T-helper 17 cell (primary cell): ENCODE measurements at regions not wholly inside any gene's neighbourhood (a gene's known extent, or its start where the extent isn't known, plus 50 kb on each side); places are given as distances from the start of the nearest gene placed in this dataset.
"Not testable (repeated sequence)": the region's sequence is repeated elsewhere in the genome, so short reads cannot be mapped to it uniquely, and the experiment has no call there.

Source experiments
- ATAC-seq: fragments of 150-1000 bp; cut with Tn5 transposase; 2 replicates; pipeline ENCODE4 v1.10.0; 2021; ENCODE audit warnings: mild to moderate bottlenecking, moderate library complexity
- DNase-seq, 3 donors: peaks; one replicate each; pipeline versions ENCODE4 v3.0.0 to v3.0.0-alpha.2; 2020 to 2021
- H3K9me3 ChIP-seq: one replicate; pipeline ENCODE4 v1.7.0; 2013; ENCODE audit warnings: low read length, mild to moderate bottlenecking; ENCODE audit not compliant: control insufficient read depth, poor library complexity, severe bottlenecking
- H3K27ac Mint-ChIP-seq: one replicate; pipeline ENCODE4 v1.8.0; 2022; ENCODE audit warnings: mild to moderate bottlenecking, moderate library complexity, mixed read lengths
- H3K27me3 Mint-ChIP-seq: one replicate; pipeline ENCODE4 v1.8.0; 2022; ENCODE audit warnings: mixed read lengths
- H3K36me3 Mint-ChIP-seq: one replicate; pipeline ENCODE4 v1.8.0; 2022; ENCODE audit warnings: low read depth, mixed read lengths
- H3K4me1 Mint-ChIP-seq: one replicate; pipeline ENCODE4 v1.8.0; 2022; ENCODE audit warnings: mild to moderate bottlenecking, mixed read lengths
- H3K4me3 Mint-ChIP-seq: one replicate; pipeline ENCODE4 v1.8.0; 2022; ENCODE audit warnings: mild to moderate bottlenecking, moderate library complexity, mixed read lengths

- H3K4me3 Mint-ChIP-seq, H3K9me3 ChIP-seq: not testable (repeated sequence)
Measured at GRCh38 chr7:142487565-142487964, 229.7 kb upstream of the PRSS58 start.

GRCh38 chr7:142487124-142487523, 229.3 kb upstream of the PRSS58 start:
- H3K9me3 ChIP-seq = no peaks in the 10 kb centered on the region
- no peak overlapping the region for H3K27ac Mint-ChIP-seq
- DNase-seq = no peak
- H3K27me3 Mint-ChIP-seq = no peaks in the 10 kb centered on the region
- H3K4me3 Mint-ChIP-seq = no peak overlapping the region
- peaks cover 4% of the 10 kb centered on the region for H3K36me3 Mint-ChIP-seq
- no peak for ATAC-seq
- H3K4me1 Mint-ChIP-seq = peaks cover 32% of the 10 kb centered on the region

More at GRCh38 chr7:142487565-142487964, 229.7 kb upstream of the PRSS58 start:
- H3K27me3 Mint-ChIP-seq, H3K27ac Mint-ChIP-seq, ATAC-seq, DNase-seq, H3K36me3 Mint-ChIP-seq: not testable (repeated sequence)
- H3K4me1 Mint-ChIP-seq = peaks cover 29% of the 10 kb centered on the region

DNA sequence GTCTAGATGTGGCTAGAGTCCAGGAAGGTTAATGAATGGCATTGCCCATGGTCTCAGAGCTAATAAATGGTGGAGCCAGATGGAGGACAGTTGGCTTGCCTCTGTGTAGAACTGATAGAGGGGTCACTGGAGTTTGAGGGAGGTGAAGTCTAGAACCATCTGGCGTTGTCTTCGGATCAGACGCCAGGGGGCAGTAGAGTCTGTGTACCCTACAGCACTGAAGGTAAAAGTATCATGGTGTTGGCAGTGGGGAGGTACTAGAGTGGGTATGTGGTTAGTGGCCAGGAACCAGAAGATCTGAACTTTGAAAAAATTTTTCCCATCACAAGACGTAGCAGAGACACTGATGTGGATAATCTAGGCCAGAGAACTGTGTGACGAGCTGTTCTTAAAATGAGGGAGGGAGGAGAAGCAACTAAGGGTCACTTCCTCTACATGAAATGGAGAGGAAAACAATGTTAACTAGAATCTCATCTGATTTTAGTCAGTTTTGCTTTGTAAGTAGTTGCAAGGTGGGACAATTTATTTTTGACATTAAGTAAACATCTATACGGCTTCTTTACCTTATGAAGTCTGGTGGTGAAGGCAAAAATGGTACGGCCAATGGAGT, 227.9 kb upstream of the PRSS58 start:
- peak overlapping the region; percentile 46 for H3K4me3 Mint-ChIP-seq
- ATAC-seq = peak; percentile 53
- H3K36me3 Mint-ChIP-seq = peaks cover 4% of the 10 kb centered on the region
- no peaks in the 10 kb centered on the region for H3K27me3 Mint-ChIP-seq
- H3K27ac Mint-ChIP-seq = no peak overlapping the region
- H3K9me3 ChIP-seq = no peaks in the 10 kb centered on the region
- peaks cover 38% of the 10 kb centered on the region for H3K4me1 Mint-ChIP-seq
- no peak for DNase-seq

- Mint-ChIP-seq H3K4me3 (peak overlapping the region; percentile 80), H3K27ac (peak overlapping the region; percentile 90), H3K4me1 (peaks cover 37% of the 10 kb centered on the region), H3K27me3 (no peaks in the 10 kb centered on the region), H3K36me3 (peaks cover 2% of the 10 kb centered on the region)
- no peak for DNase-seq
- no peak for ATAC-seq
- H3K9me3 ChIP-seq = no peaks in the 10 kb centered on the region
Measured at GRCh38 chr7:142483659-142484317, 225.9 kb upstream of the PRSS58 start.

GRCh38 chr7:142482891-142483658, 225.2 kb upstream of the PRSS58 start:
- peak in 2 of 3 donors; percentile 24 to 32 for DNase-seq
- H3K4me1 Mint-ChIP-seq = peaks cover 44% of the 10 kb centered on the region
- peak; percentile 84 for ATAC-seq
- H3K36me3 Mint-ChIP-seq = peaks cover 2% of the 10 kb centered on the region
- H3K27ac Mint-ChIP-seq = peak overlapping the region; percentile 90
- no peaks in the 10 kb centered on the region for H3K27me3 Mint-ChIP-seq
- H3K9me3 ChIP-seq = no peaks in the 10 kb centered on the region
- peak overlapping the region; percentile 80 for H3K4me3 Mint-ChIP-seq

- no peak for DNase-seq
- no peak for ATAC-seq
- H3K9me3 ChIP-seq = no peaks in the 10 kb centered on the region
- peak overlapping the region; percentile 47 for H3K4me3 Mint-ChIP-seq
- peak overlapping the region; percentile 90 for H3K27ac Mint-ChIP-seq
- H3K27me3 Mint-ChIP-seq = no peaks in the 10 kb centered on the region
- H3K36me3 Mint-ChIP-seq = peaks cover 2% of the 10 kb centered on the region
- peaks cover 55% of the 10 kb centered on the region for H3K4me1 Mint-ChIP-seq
Measured at GRCh38 chr7:142481548-142481947, 223.7 kb upstream of the PRSS58 start.

DNA sequence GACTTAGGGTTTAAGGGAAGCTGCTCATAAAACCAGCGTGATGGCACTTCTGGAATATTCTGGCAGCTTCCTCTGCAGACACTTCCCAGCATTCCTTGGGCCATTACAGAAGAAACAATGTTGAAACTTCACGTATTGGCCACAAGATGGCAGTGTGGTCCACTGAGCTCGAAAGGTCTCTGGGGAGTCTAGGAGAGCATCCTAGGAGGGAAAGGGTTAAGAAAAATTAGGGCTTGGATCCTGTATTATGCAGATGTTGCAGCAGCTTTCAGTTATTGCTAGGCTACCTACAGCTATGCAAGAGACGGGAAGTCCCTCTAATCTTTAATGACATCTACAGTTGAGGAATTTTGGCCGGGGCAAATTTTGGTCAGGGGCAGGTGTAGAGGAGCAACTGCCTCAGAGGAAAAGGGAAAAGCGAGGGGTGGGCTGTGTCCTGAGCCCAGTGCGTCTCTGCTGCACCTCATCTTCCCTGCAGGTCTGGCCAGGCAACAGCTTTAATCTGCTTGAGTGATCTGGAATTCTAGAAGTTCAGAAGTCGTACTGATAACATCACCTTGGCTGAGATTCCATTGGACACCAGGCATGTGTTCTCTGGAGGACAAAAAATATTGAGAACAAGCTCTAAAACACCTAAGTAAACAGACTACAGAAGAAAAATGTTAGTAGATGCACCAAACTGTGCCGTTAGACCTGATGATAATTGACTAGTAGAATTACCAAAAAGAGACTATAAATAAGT, 220.8 kb upstream of the PRSS58 start:
- H3K27ac Mint-ChIP-seq = peak overlapping the region; percentile 86
- peaks cover 66% of the 10 kb centered on the region for H3K4me1 Mint-ChIP-seq
- peak overlapping the region; percentile 56 for H3K4me3 Mint-ChIP-seq

DNA sequence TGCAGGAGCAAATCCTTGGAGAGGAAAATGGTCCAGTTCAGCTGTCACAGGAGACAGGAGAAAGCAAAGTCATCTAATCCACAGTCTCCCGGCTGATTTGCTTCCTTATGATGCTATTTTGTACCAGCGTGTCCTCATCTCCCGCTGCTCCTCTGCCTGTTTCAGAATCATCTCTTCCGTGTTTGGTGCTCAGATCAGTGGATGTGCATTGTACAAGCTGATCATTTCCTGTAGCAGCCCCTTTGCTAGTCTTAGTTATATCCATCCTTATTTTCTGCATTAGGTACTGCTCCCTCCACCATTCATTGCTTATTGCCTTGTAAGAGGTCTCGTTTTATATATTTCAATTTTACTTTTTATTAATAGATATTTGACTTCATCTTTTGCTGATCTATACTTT, 219.9 kb upstream of the PRSS58 start:
- H3K4me3 Mint-ChIP-seq = peak overlapping the region; percentile 79
- not testable (repeated sequence) for H3K27me3 Mint-ChIP-seq, H3K36me3 Mint-ChIP-seq, H3K9me3 ChIP-seq, ATAC-seq, DNase-seq
- peak overlapping the region; percentile 86 for H3K27ac Mint-ChIP-seq
- H3K4me1 Mint-ChIP-seq = peaks cover 68% of the 10 kb centered on the region

More for the DNA sequence above, 220.8 kb upstream of the PRSS58 start:
- Mint-ChIP-seq H3K36me3 (no peaks in the 10 kb centered on the region), H3K27me3 (no peaks in the 10 kb centered on the region)
- H3K9me3 ChIP-seq = no peaks in the 10 kb centered on the region
- peak; percentile 41 for ATAC-seq
- DNase-seq = no peak

DNA sequence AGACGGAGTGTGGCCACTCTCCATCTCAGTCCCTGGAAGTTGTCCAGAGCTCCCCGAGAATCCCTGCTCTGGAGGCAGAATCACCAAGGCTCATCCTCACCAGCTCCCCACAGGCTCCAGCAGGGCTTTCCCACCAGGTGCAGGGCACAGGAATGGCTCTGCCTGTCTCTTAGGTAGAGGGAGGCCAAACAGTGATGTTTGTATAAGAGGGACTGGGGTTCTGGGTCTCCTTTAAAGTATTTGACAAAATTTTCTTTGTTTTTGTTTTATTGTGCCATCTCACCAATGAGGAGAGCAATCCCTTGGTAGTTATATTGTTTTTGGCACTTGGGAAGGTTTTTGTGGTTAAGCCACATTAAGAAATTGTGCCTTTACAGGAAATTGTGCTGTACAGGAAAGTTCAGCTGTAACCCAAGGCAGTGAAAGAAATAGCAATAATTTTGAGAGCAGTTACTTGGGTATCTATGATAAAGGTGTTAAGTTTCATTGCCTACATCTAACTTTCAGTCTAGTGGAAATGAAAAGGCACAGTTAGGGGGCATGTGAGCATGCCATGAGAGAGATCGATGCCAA, 219.3 kb upstream of the PRSS58 start:
- H3K27me3 Mint-ChIP-seq = no peaks in the 10 kb centered on the region
- peak overlapping the region; percentile 79 for H3K4me3 Mint-ChIP-seq
- peaks cover 6% of the 10 kb centered on the region for H3K36me3 Mint-ChIP-seq
- DNase-seq (no peak), ATAC-seq (peak; percentile 54)
- H3K4me1 Mint-ChIP-seq = peaks cover 68% of the 10 kb centered on the region
- H3K9me3 ChIP-seq = no peaks in the 10 kb centered on the region
- H3K27ac Mint-ChIP-seq = peak overlapping the region; percentile 86

DNA sequence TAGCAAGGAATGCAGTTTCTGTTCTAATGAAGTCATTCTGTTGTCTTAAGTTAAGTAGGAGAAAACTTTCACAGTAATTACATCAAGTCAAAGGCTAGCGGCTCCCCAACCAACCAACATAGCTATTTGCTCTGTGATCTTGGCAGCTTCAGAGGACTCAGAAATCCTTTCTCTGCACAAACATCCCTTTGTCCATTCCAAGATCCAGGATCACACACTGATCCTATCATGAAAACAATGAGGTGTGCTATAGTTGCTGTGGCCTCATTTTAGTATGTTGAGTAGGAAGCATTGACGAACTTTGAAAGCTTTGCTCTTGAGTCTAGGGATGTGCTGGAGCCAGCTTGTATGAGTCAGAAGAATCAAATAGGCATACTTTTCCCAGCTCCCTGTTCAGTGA, 218.2 kb upstream of the PRSS58 start:
- Mint-ChIP-seq H3K4me1 (peaks cover 67% of the 10 kb centered on the region), H3K36me3 (peaks cover 9% of the 10 kb centered on the region), H3K27ac (peak overlapping the region; percentile 86), H3K27me3 (no peaks in the 10 kb centered on the region), H3K4me3 (peak overlapping the region; percentile 16)
- no peak for DNase-seq
- no peaks in the 10 kb centered on the region for H3K9me3 ChIP-seq
- no peak for ATAC-seq

GRCh38 chr7:142471820-142472219, 214.0 kb upstream of the PRSS58 start:
- H3K4me3 Mint-ChIP-seq = no peak overlapping the region
- H3K4me1 Mint-ChIP-seq = peaks cover 75% of the 10 kb centered on the region

GRCh38 chr7:142470544-142470830, 212.6 kb upstream of the PRSS58 start:
- no peaks in the 10 kb centered on the region for H3K9me3 ChIP-seq
- DNase-seq (no peak), ATAC-seq (no peak)
- Mint-ChIP-seq H3K27me3 (no peaks in the 10 kb centered on the region), H3K4me3 (peak overlapping the region; percentile 63), H3K4me1 (peaks cover 64% of the 10 kb centered on the region), H3K27ac (peak overlapping the region; percentile 78), H3K36me3 (peaks cover 12% of the 10 kb centered on the region)

More at GRCh38 chr7:142471820-142472219, 214.0 kb upstream of the PRSS58 start:
- no peak for DNase-seq
- H3K9me3 ChIP-seq = no peaks in the 10 kb centered on the region
- Mint-ChIP-seq H3K27me3 (no peaks in the 10 kb centered on the region), H3K27ac (peak overlapping the region; percentile 78), H3K36me3 (peaks cover 9% of the 10 kb centered on the region)
- ATAC-seq = no peak
